HG02852 (cell line): ENCODE measurements at regions not wholly inside any gene's neighbourhood (a gene's known extent, or its start where the extent isn't known, plus 50 kb on each side); places are given as distances from the start of the nearest gene placed in this dataset.

Experiments used
- ATAC-seq: cut with Tn5 transposase; IDR thresholded peaks from one replicate; pipeline ENCODE4 v1.9.1; 2021; ENCODE audit warnings: mild to moderate bottlenecking, moderate library complexity; ENCODE audit not compliant: unreplicated experiment

- ATAC-seq: no peak
Measured at GRCh38 chr7:36802459-36803135, 78.3 kb upstream of the AOAH start.

GRCh38 chr7:36796850-36797536 lies 72.7 kb upstream of the AOAH start:
- no peak for ATAC-seq

GRCh38 chr7:36795451-36796021 lies 71.2 kb upstream of the AOAH start:
- no peak for ATAC-seq

GRCh38 chr7:36794689-36795088 lies 70.4 kb upstream of the AOAH start:
- no peak for ATAC-seq

GRCh38 chr7:36792421-36792820 lies 68.1 kb upstream of the AOAH start:
- no peak for ATAC-seq

- ATAC-seq: no peak
Measured at GRCh38 chr7:36790311-36790787, 66.1 kb upstream of the AOAH start.

GRCh38 chr7:36788825-36789470 lies 64.7 kb upstream of the AOAH start:
- no peak for ATAC-seq

- ATAC-seq: peak; percentile 55
Measured at GRCh38 chr7:36787933-36788378, 63.7 kb upstream of the AOAH start.

- peak; percentile 87 for ATAC-seq
Measured at GRCh38 chr7:36784991-36785940, 61.0 kb upstream of the AOAH start.

GRCh38 chr7:36781011-36781738 lies 56.9 kb upstream of the AOAH start:
- no peak for ATAC-seq

GRCh38 chr7:36777855-36778254 lies 53.6 kb upstream of the AOAH start:
- ATAC-seq: no peak

- ATAC-seq: no peak
Measured at GRCh38 chr7:36777062-36777461, 52.8 kb upstream of the AOAH start.

- no peak for ATAC-seq
Measured at GRCh38 chr7:36775676-36776075, 51.4 kb upstream of the AOAH start.

GRCh38 chr7:36775061-36775620 lies 50.8 kb upstream of the AOAH start:
- no peak for ATAC-seq
